ENCODE measurements at regions not wholly inside any gene's neighbourhood (a gene's known extent, or its start where the extent isn't known, plus 50 kb on each side); places are given as distances from the start of the nearest gene placed in this dataset.

GRCh38 chr17:13297183-13297582 is 279.4 kb upstream of the ELAC2 start:
- no peak for DNase-seq

- no peak for DNase-seq
These were observed 275.6 kb upstream of the ELAC2 start for GRCh38 chr17:13293421-13293820.

GRCh38 chr17:13292291-13292690 is 274.5 kb upstream of the ELAC2 start:
- DNase-seq, result no peak

GRCh38 chr17:13288248-13288647 is 270.4 kb upstream of the ELAC2 start:
- no peak for DNase-seq

GRCh38 chr17:13287226-13287625 is 269.4 kb upstream of the ELAC2 start:
- DNase-seq, result no peak

- DNase-seq, result no peak
These were observed 265.8 kb upstream of the ELAC2 start for GRCh38 chr17:13283606-13284005.

- DNase-seq, result no peak
These were observed 263.8 kb upstream of the ELAC2 start for GRCh38 chr17:13281626-13282025.

- no peak for DNase-seq
These were observed 256.0 kb upstream of the ELAC2 start for GRCh38 chr17:13273806-13274205.

GRCh38 chr17:13272296-13272695 is 254.5 kb upstream of the ELAC2 start:
- no peak for DNase-seq

GRCh38 chr17:13268791-13269595 is 251.2 kb upstream of the ELAC2 start:
- no peak for DNase-seq

- no peak for DNase-seq
These were observed 248.8 kb upstream of the ELAC2 start for GRCh38 chr17:13266606-13267005.

GRCh38 chr17:13265311-13265710 is 247.5 kb upstream of the ELAC2 start:
- no peak for DNase-seq

GRCh38 chr17:13263746-13264145 is 245.9 kb upstream of the ELAC2 start:
- DNase-seq, result no peak

- DNase-seq, result no peak
These were observed 238.7 kb upstream of the ELAC2 start for GRCh38 chr17:13256545-13256944.

GRCh38 chr17:13253733-13254410 is 236.0 kb upstream of the ELAC2 start:
- DNase-seq, result no peak

- DNase-seq, result no peak
These were observed 226.7 kb upstream of the ELAC2 start for GRCh38 chr17:13244513-13244912.

- no peak for DNase-seq
These were observed 225.8 kb upstream of the ELAC2 start for GRCh38 chr17:13243585-13243984.

- DNase-seq, result no peak
These were observed 223.0 kb upstream of the ELAC2 start for GRCh38 chr17:13240851-13241250.

GRCh38 chr17:13230350-13231264 is 212.8 kb upstream of the ELAC2 start:
- no peak for DNase-seq

- DNase-seq, result no peak
These were observed 210.4 kb upstream of the ELAC2 start for GRCh38 chr17:13228225-13228624.

GRCh38 chr17:13222975-13223374 is 205.1 kb upstream of the ELAC2 start:
- peak; percentile 81 for DNase-seq

- DNase-seq, result no peak
These were observed 195.0 kb upstream of the ELAC2 start for GRCh38 chr17:13212860-13213259.

GRCh38 chr17:13209081-13209480 is 191.3 kb upstream of the ELAC2 start:
- DNase-seq, result no peak
